Umbilical cord (tissue), 1 donor: ENCODE measurements at regions not wholly inside any gene's neighbourhood (a gene's known extent, or its start where the extent isn't known, plus 50 kb on each side); places are given as distances from the start of the nearest gene placed in this dataset.

Experiments
- DNase-seq: peaks from one replicate; pipeline ENCODE4 v3.0.0-alpha.2; 2015; ENCODE audit warnings: low spot score

- no peak for DNase-seq
Observed at GRCh38 chr1:5385956-5386355, 606.3 kb downstream of the NPHP4 start.

GRCh38 chr1:5385096-5385799 lies 607.0 kb downstream of the NPHP4 start:
- no peak for DNase-seq

GRCh38 chr1:5381491-5381890 lies 610.7 kb downstream of the NPHP4 start:
- no peak for DNase-seq

GRCh38 chr1:5379176-5379759 lies 613.0 kb downstream of the NPHP4 start:
- no peak for DNase-seq

- DNase-seq: no peak
Observed at GRCh38 chr1:5376538-5377247, 615.5 kb downstream of the NPHP4 start.

GRCh38 chr1:5375481-5375880 lies 616.7 kb downstream of the NPHP4 start:
- DNase-seq: no peak

GRCh38 chr1:5374192-5374591 lies 618.0 kb downstream of the NPHP4 start:
- DNase-seq: no peak

GRCh38 chr1:5373281-5373680 lies 618.9 kb downstream of the NPHP4 start:
- DNase-seq: no peak

GRCh38 chr1:5371270-5371669 lies 621.0 kb downstream of the NPHP4 start:
- DNase-seq: no peak

GRCh38 chr1:5370311-5370710 lies 621.9 kb downstream of the NPHP4 start:
- no peak for DNase-seq

- peak; percentile 7 for DNase-seq
Observed at GRCh38 chr1:5369223-5369622, 623.0 kb downstream of the NPHP4 start.

GRCh38 chr1:5368201-5368600 lies 624.0 kb downstream of the NPHP4 start:
- no peak for DNase-seq

- DNase-seq: no peak
Observed at GRCh38 chr1:5367306-5367705, 624.9 kb downstream of the NPHP4 start.

GRCh38 chr1:5365751-5366150 lies 626.5 kb downstream of the NPHP4 start:
- no peak for DNase-seq

- no peak for DNase-seq
Observed at GRCh38 chr1:5364591-5364990, 627.6 kb downstream of the NPHP4 start.

GRCh38 chr1:5354681-5355080 lies 637.5 kb downstream of the NPHP4 start:
- no peak for DNase-seq

- DNase-seq: no peak
Observed at GRCh38 chr1:5351366-5351765, 640.9 kb downstream of the NPHP4 start.

GRCh38 chr1:5349526-5349925 lies 642.7 kb downstream of the NPHP4 start:
- no peak for DNase-seq

GRCh38 chr1:5348732-5349465 lies 643.3 kb downstream of the NPHP4 start:
- no peak for DNase-seq

GRCh38 chr1:5347726-5348125 lies 644.5 kb downstream of the NPHP4 start:
- DNase-seq: no peak

- DNase-seq: no peak
Observed at GRCh38 chr1:5345556-5345955, 646.7 kb downstream of the NPHP4 start.

- DNase-seq: no peak
Observed at GRCh38 chr1:5343256-5344020, 648.8 kb downstream of the NPHP4 start.
